CD14-positive monocyte (primary cell): ENCODE measurements at regions not wholly inside any gene's neighbourhood (a gene's known extent, or its start where the extent isn't known, plus 50 kb on each side); places are given as distances from the start of the nearest gene placed in this dataset.

Experiments used
- DNase-seq, 3 donors: peaks; one replicate each; pipeline ENCODE4 v3.0.0-alpha.2; 2011 to 2022
- H2AFZ ChIP-seq: 2 replicates; pipeline ENCODE4 v1.6.0; 2012; ENCODE audit warnings: mild to moderate bottlenecking, low read depth, low read length, inconsistent platforms; ENCODE audit not compliant: insufficient read depth, poor library complexity, severe bottlenecking
- H3K27ac ChIP-seq, 2 donors: 1 replicate in 1 of 2; 2 replicates in 1 of 2; pipeline ENCODE4 v1.5.1; 2012 to 2013; ENCODE audit warnings: low read length in 2 of 2, control low read depth in 1 of 2, inconsistent platforms in 1 of 2, low read depth in 1 of 2, mild to moderate bottlenecking in 1 of 2
- H3K27me3 ChIP-seq, 2 donors: one replicate each; pipeline versions ENCODE4 v1.6.0 to v1.6.1; 2011 to 2013; ENCODE audit warnings: low read length in 2 of 2; ENCODE audit not compliant: control insufficient read depth in 2 of 2, insufficient read depth in 2 of 2
- H3K36me3 ChIP-seq, 2 donors: replicated peaks in 1 of 2; 1 replicate in 1 of 2; 2 replicates in 1 of 2; pipeline versions ENCODE4 v1.5.1 to v1.6.1; 2012 to 2013; ENCODE audit warnings: low read length in 2 of 2, control low read depth in 1 of 2, inconsistent platforms in 1 of 2, mild to moderate bottlenecking in 1 of 2; ENCODE audit not compliant: insufficient read depth in 2 of 2, control insufficient read depth in 1 of 2
- H3K4me1 ChIP-seq, 2 donors: 1 replicate in 1 of 2; 2 replicates in 1 of 2; pipeline versions ENCODE4 v1.5.1 to v1.6.1; 2012 to 2013; ENCODE audit warnings: low read length in 2 of 2, control low read depth in 1 of 2, inconsistent platforms in 1 of 2, mild to moderate bottlenecking in 1 of 2, moderate library complexity in 1 of 2; ENCODE audit not compliant: insufficient read depth in 2 of 2, control insufficient read depth in 1 of 2
- H3K4me2 ChIP-seq: replicated peaks from 2 replicates; pipeline ENCODE3; 2012; ENCODE audit warnings: low read length, moderate library complexity, mild to moderate bottlenecking; ENCODE audit not compliant: poor library complexity, severe bottlenecking; ENCODE audit errors: extremely low read depth
- H3K4me3 ChIP-seq, 3 experiments: fragments of 200-600 bp in 1 of 3; sonication (generic) in 1 of 3; replicated peaks in 1 of 3; 1 replicate in 2 of 3; 2 replicates in 1 of 3; pipeline ENCODE4 v1.5.1; 2011 to 2013; ENCODE audit warnings: low read length in 3 of 3, mild to moderate bottlenecking in 3 of 3, control low read depth in 2 of 3, low read depth in 2 of 3, inconsistent platforms in 1 of 3, moderate library complexity in 1 of 3
- H3K79me2 ChIP-seq: 2 replicates; pipeline ENCODE4 v1.6.0; 2012; ENCODE audit warnings: mild to moderate bottlenecking, control low read depth, inconsistent platforms, low read length, moderate library complexity; ENCODE audit not compliant: insufficient read depth
- H3K9ac ChIP-seq: 2 replicates; pipeline ENCODE4 v1.6.0; 2017; ENCODE audit warnings: low read length, mild to moderate bottlenecking; ENCODE audit not compliant: insufficient read depth, poor library complexity, severe bottlenecking
- H3K9me3 ChIP-seq, 2 donors: replicated peaks in 1 of 2; 1 replicate in 1 of 2; 2 replicates in 1 of 2; pipeline versions ENCODE4 v1.5.1 to v1.6.1; 2012 to 2013; ENCODE audit warnings: low read length in 2 of 2, control low read depth in 1 of 2; ENCODE audit not compliant: control insufficient read depth in 1 of 2, insufficient read depth in 1 of 2
- H4K20me1 ChIP-seq: 2 replicates; pipeline ENCODE4 v1.6.0; 2012; ENCODE audit warnings: mild to moderate bottlenecking, low read length, control low read depth, moderate library complexity; ENCODE audit not compliant: insufficient read depth
- H3K27ac Mint-ChIP-seq, 7 donors: one replicate each; pipeline ENCODE4 v1.8.0; 2020; ENCODE audit warnings: mild to moderate bottlenecking in 7 of 7, mixed read lengths in 7 of 7, moderate library complexity in 6 of 7, inconsistent platforms in 2 of 7
- H3K27me3 Mint-ChIP-seq, 3 donors: one replicate each; pipeline ENCODE4 v1.8.0; 2021 to 2022; ENCODE audit warnings: low read depth in 3 of 3, mild to moderate bottlenecking in 3 of 3, mixed read lengths in 3 of 3, moderate library complexity in 3 of 3, inconsistent platforms in 1 of 3
- H3K36me3 Mint-ChIP-seq, 2 donors: one replicate each; pipeline ENCODE4 v1.8.0; 2020; ENCODE audit warnings: mixed read lengths in 2 of 2, inconsistent platforms in 1 of 2, mild to moderate bottlenecking in 1 of 2
- H3K4me1 Mint-ChIP-seq: one replicate; pipeline ENCODE4 v1.8.0; 2020; ENCODE audit warnings: mild to moderate bottlenecking, mixed read lengths
- H3K4me3 Mint-ChIP-seq, 2 donors: one replicate each; pipeline ENCODE4 v1.8.0; 2020; ENCODE audit warnings: mild to moderate bottlenecking in 2 of 2, mixed read lengths in 2 of 2, moderate library complexity in 1 of 2
- H3K9me3 Mint-ChIP-seq, 7 donors: one replicate each; pipeline ENCODE4 v1.8.0; 2020 to 2022; ENCODE audit warnings: mixed read lengths in 7 of 7, mild to moderate bottlenecking in 6 of 7, moderate library complexity in 6 of 7, inconsistent platforms in 2 of 7
- CTCF ChIP-seq: fragments of 200-600 bp; IDR thresholded peaks from one replicate; pipeline ENCODE4 v1.8.0; 2022; ENCODE audit warnings: antibody characterized with exemption, mild to moderate bottlenecking
- WGBS: methylation state at CpG from one replicate; pipeline ENCODE4 v1.1.5; 2013; ENCODE audit warnings: missing lambda C conversion rate; ENCODE audit not compliant: insufficient coverage; 5-methylcytosine and 5-hydroxymethylcytosine counted together
- intact Hi-C, 2 donors: fragments of 100-400 bp; cut with micrococcal nuclease; formaldehyde crosslinking; loops; one replicate each; pipeline versions ENCODE4 v1.15.0 to v1.15.1; 2023

- no peak overlapping the region for H3K4me3 Mint-ChIP-seq
- no peak for TF ChIP-seq CTCF
- intact Hi-C loops, result no loop called here
- H4K20me1 ChIP-seq, result no peaks in the 10 kb centered on the region
- peaks cover 2 to 12% (median 5%) of the 10 kb centered on the region in 3 donors for H3K27me3 Mint-ChIP-seq
- no peaks in the 10 kb centered on the region for H3K4me1 ChIP-seq
- H3K27ac Mint-ChIP-seq, result no peak overlapping the region
- H3K4me3 ChIP-seq, result no peak overlapping the region
- WGBS, result 60% methylated on average over 1 of the region's 3 CpGs
- no peaks in the 10 kb centered on the region for H3K79me2 ChIP-seq
- no peaks in the 10 kb centered on the region for H3K36me3 ChIP-seq
- H3K36me3 Mint-ChIP-seq, result no peaks in the 10 kb centered on the region
- H3K9me3 ChIP-seq, result no peaks in the 10 kb centered on the region
- no peak for DNase-seq
- H3K27me3 ChIP-seq, result no peaks in the 10 kb centered on the region
- no peak overlapping the region for H3K4me2 ChIP-seq
- no peaks in the 10 kb centered on the region for H3K4me1 Mint-ChIP-seq
- H2AFZ ChIP-seq, result no peak overlapping the region
- no peak overlapping the region for H3K9ac ChIP-seq
- peaks cover 0 to 1% (median 0%) of the 10 kb centered on the region in 7 donors for H3K9me3 Mint-ChIP-seq
- H3K27ac ChIP-seq, result no peak overlapping the region
Observed at GRCh38 chr4:42308247-42308646, 89.0 kb upstream of the SHISA3 start.

GRCh38 chr4:42309361-42310260 lies 87.7 kb upstream of the SHISA3 start:
- no peak for DNase-seq
- no peaks in the 10 kb centered on the region for H3K4me1 Mint-ChIP-seq
- Histone ChIP-seq H3K9me3 (peaks cover 0 to 7% of the 10 kb centered on the region in 2 donors), H3K4me1 (no peaks in the 10 kb centered on the region), H3K27me3 (no peaks in the 10 kb centered on the region), H3K4me2 (no peak overlapping the region), H3K4me3 (no peak overlapping the region), H3K27ac (no peak overlapping the region), H2AFZ (no peak overlapping the region), H3K79me2 (no peaks in the 10 kb centered on the region), H3K36me3 (no peaks in the 10 kb centered on the region), H4K20me1 (no peaks in the 10 kb centered on the region), H3K9ac (no peak overlapping the region)
- H3K9me3 Mint-ChIP-seq, result peaks cover 0 to 12% (median 6%) of the 10 kb centered on the region in 7 donors
- no peak for TF ChIP-seq CTCF
- H3K36me3 Mint-ChIP-seq, result no peaks in the 10 kb centered on the region
- no peak overlapping the region for H3K27ac Mint-ChIP-seq
- peaks cover 0 to 12% (median 4%) of the 10 kb centered on the region in 3 donors for H3K27me3 Mint-ChIP-seq
- 100% methylated on average over 3 of the region's 9 CpGs for WGBS
- intact Hi-C loops, result no loop called here
- no peak overlapping the region for H3K4me3 Mint-ChIP-seq
